DMS53 treated with DMSO at 0.1 percent for 48 hours (cell line): ENCODE measurements at regions not wholly inside any gene's neighbourhood (a gene's known extent, or its start where the extent isn't known, plus 50 kb on each side); places are given as distances from the start of the nearest gene placed in this dataset.

Source experiments
- DNase-seq: peaks from one replicate; lab custom pipeline; 2025; ENCODE audit not compliant: unreplicated experiment; lab: John Stamatoyannopoulos, UW

- DNase-seq, result no peak
Measured at GRCh38 chrX:141641138-141641537, 51.6 kb downstream of the SPANXA2 start.

GRCh38 chrX:141642979-141643378 is 53.5 kb downstream of the SPANXA2 start:
- peak; percentile 24 for DNase-seq
